Mucosa of stomach (tissue), 1 donor: ENCODE measurements at regions not wholly inside any gene's neighbourhood (a gene's known extent, or its start where the extent isn't known, plus 50 kb on each side); places are given as distances from the start of the nearest gene placed in this dataset.

ENCODE experiments used
- H3K27me3 ChIP-seq: one replicate; pipeline ENCODE4 v1.7.0; 2013; ENCODE audit warnings: mild to moderate bottlenecking, low read length; ENCODE audit not compliant: control insufficient read depth, insufficient read depth
- H3K36me3 ChIP-seq: one replicate; pipeline ENCODE4 v1.7.0; 2013; ENCODE audit warnings: low read length; ENCODE audit not compliant: control insufficient read depth, insufficient read depth
- H3K4me1 ChIP-seq: one replicate; pipeline ENCODE4 v1.7.0; 2013; ENCODE audit warnings: mild to moderate bottlenecking, low read length; ENCODE audit not compliant: control insufficient read depth, insufficient read depth
- H3K4me3 ChIP-seq: one replicate; pipeline ENCODE4 v1.7.0; 2013; ENCODE audit warnings: low read length
- H3K9ac ChIP-seq: one replicate; pipeline ENCODE4 v1.7.0; 2013; ENCODE audit warnings: mild to moderate bottlenecking, low read length, moderate library complexity
- H3K9me3 ChIP-seq: one replicate; pipeline ENCODE4 v1.7.0; 2013; ENCODE audit warnings: mild to moderate bottlenecking, low read length, moderate library complexity; ENCODE audit not compliant: control insufficient read depth
- donor health status: Pancreatic carcinoma.

DNA sequence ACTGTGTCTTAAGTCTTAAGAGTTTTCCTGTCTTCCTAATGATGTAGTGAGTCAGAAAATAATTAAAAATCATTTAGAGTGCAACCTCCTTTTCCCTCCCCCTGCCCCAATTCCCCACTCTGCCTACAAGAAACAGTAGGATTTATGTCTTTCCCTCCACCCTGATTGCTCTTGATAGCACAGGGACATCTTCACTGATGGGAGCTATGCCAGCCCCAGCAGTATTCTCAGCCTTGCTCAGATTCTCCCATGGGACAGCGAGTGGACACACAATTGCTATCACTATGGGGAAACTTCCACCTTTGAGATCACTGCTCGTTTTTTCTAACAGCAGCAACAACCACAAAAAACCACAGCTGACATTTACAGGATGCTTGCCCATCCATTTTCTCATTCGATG is 216.6 kb upstream of the PLXNA2 start:
- H3K9me3 ChIP-seq, result no peaks in the 10 kb centered on the region

DNA sequence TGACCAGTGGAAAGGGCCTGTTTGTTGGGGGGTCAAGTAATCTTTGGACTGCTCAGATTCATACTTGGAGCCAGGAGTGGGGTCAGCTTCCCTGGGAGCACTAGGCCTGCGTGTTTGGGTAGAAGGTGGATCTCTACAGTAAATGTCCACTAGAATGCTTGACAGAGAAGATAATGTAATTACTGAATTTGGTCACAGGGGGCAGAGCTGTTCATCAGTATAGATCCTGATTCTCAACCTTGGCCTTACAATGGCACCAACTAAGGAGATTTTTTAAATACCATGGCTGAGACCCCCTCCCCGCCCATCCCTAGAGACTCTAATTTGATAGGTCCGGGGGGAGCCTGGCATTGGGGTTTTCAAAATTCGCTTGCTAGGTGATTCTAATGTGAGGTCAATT is 217.5 kb upstream of the PLXNA2 start:
- Histone ChIP-seq H3K4me3 (no peak overlapping the region), H3K9ac (no peak overlapping the region), H3K9me3 (no peaks in the 10 kb centered on the region), H3K4me1 (no peaks in the 10 kb centered on the region), H3K36me3 (no peaks in the 10 kb centered on the region), H3K27me3 (no peaks in the 10 kb centered on the region)

More for the DNA sequence above, 216.6 kb upstream of the PLXNA2 start:
- H3K27me3 ChIP-seq, result no peaks in the 10 kb centered on the region
- no peaks in the 10 kb centered on the region for H3K36me3 ChIP-seq
- H3K4me1 ChIP-seq, result no peaks in the 10 kb centered on the region
- H3K4me3 ChIP-seq, result no peak overlapping the region
- H3K9ac ChIP-seq, result no peak overlapping the region

DNA sequence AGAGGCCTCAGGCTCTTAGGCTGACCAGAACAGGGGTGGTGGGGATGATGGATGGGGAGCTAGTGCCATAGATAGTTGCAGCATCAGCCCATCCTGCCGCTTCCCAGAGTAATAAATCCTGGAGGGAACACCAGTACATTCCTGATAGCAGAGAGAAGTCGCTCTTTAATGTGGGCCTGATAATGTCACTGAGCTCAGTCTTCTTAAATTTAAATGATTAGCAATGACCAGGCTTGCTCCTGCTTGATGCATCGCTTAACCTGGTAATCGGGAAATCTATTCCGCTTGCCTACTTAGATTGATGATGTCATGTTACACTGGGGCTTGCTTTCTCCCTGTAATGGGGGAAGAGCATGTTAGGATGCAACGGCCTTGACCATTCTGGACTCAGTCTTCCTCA is 218.6 kb upstream of the PLXNA2 start:
- H3K9me3 ChIP-seq, result no peaks in the 10 kb centered on the region
- no peaks in the 10 kb centered on the region for H3K36me3 ChIP-seq

DNA sequence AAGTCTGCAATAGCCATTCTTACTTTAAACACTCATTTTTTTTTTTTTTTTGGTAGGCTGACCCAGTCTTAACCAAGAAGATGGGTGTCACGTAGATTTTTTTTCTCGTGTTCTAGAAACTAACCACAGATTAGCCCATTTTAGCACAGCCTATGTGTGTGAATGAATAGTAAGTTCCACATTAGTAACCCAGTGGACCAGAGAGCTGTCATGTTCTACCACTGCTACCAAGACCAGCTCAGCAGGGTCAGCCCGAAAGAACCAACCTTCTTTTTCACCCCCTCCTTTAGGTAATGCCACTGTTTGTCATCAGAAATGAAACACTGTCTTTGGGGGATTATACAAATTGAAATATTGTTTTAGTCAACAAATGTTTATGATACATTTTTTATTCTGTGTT is 221.1 kb upstream of the PLXNA2 start:
- Histone ChIP-seq H3K9ac (no peak overlapping the region), H3K4me1 (no peaks in the 10 kb centered on the region), H3K27me3 (no peaks in the 10 kb centered on the region), H3K4me3 (no peak overlapping the region), H3K9me3 (no peaks in the 10 kb centered on the region), H3K36me3 (no peaks in the 10 kb centered on the region)

More for the DNA sequence above, 218.6 kb upstream of the PLXNA2 start:
- Histone ChIP-seq H3K9ac (no peak overlapping the region), H3K4me1 (no peaks in the 10 kb centered on the region), H3K27me3 (no peaks in the 10 kb centered on the region), H3K4me3 (no peak overlapping the region)

DNA sequence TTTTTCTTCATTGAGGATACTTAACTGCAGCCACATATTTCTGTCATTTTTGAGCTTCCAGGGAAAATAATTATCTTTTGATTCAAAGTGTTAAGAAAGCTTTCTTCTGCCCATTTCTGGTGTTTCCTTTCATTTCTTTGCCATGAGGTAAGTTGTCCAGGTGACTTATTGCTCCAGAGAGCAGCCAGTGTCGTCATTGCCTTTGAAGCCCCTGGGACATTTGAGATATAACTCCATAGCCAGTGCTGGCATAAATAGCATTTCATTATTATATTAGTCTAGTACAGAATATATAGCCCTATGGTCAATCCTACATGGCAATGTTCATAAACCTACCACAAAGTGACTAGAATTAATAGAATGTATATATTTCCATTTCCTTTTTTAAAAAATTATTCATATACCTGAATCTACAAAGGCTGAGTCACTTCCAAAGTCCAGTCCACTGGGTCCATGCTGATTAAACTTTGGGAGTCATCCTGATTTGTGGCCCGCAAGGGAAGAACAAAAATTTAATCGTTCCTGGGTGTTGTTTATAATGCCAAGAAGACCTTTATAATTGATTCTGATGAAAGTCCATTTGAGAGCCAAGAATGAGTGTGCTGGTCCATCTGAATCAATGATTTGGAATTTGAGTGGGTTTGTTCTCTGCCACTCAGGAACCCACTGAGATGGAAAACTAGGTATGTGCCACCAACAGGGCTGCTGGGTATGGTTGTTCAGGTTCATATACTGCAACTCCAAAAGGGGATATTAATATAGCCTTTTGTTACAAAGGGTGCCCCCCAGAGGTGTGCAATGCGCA is 221.8 kb upstream of the PLXNA2 start:
- Histone ChIP-seq H3K4me1 (no peaks in the 10 kb centered on the region), H3K9me3 (no peaks in the 10 kb centered on the region), H3K9ac (no peak overlapping the region), H3K27me3 (no peaks in the 10 kb centered on the region), H3K4me3 (no peak overlapping the region), H3K36me3 (no peaks in the 10 kb centered on the region)

DNA sequence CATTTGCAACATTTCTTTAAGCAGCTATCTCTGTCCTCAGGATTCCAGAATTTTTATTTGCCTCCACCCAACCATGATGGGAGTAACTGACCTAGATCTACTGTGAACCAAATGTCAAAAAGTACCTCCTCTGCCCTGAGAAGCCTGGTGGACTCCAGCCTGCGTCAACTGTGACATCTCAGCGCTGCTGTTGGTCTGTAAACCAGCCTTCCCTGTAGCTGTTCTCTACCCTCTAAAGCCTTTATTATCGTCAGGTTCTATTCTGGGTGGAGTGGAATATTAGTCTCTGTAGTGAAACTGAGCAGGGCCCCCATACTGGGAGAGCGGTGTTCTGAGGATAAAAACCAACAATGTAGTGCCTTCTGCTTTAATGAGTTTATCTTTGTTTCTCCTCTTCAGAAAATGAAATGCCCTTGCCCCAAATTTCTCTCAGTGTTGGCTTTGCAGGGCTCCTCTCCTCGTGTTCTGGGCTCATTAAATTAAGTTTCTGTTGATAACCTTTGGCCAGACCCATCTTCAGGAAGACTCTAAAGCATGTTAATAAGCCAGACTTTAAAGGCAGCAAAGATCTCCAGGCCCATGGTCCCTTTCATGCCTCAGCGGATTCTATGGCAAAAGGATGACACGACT is 223.1 kb upstream of the PLXNA2 start:
- no peaks in the 10 kb centered on the region for H3K36me3 ChIP-seq

DNA sequence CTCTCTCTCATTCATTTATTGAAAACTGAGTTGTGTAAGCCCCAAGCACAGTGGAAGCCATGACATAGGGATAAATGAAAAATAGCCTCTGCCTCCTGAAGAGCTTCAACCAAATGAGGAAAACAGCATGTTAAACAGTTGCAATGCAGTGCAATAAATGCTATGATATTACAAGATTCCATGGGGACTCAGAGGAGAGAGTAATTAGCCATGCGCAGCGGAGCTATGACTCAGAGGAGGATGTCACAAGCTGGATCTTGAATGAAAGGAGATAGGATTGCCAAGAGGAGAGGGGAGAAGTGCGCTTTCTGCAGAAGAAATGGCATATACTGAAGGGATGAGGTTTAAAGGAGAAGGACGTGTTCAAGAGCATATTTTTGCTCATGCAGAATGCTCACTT is 231.3 kb upstream of the PLXNA2 start:
- Histone ChIP-seq H3K4me1 (peaks cover 7% of the 10 kb centered on the region), H3K9ac (no peak overlapping the region), H3K4me3 (no peak overlapping the region), H3K36me3 (no peaks in the 10 kb centered on the region), H3K9me3 (no peaks in the 10 kb centered on the region), H3K27me3 (no peaks in the 10 kb centered on the region)

More for the DNA sequence above, 223.1 kb upstream of the PLXNA2 start:
- no peak overlapping the region for H3K4me3 ChIP-seq
- no peaks in the 10 kb centered on the region for H3K27me3 ChIP-seq
- H3K4me1 ChIP-seq, result no peaks in the 10 kb centered on the region
- no peak overlapping the region for H3K9ac ChIP-seq
- no peaks in the 10 kb centered on the region for H3K9me3 ChIP-seq

DNA sequence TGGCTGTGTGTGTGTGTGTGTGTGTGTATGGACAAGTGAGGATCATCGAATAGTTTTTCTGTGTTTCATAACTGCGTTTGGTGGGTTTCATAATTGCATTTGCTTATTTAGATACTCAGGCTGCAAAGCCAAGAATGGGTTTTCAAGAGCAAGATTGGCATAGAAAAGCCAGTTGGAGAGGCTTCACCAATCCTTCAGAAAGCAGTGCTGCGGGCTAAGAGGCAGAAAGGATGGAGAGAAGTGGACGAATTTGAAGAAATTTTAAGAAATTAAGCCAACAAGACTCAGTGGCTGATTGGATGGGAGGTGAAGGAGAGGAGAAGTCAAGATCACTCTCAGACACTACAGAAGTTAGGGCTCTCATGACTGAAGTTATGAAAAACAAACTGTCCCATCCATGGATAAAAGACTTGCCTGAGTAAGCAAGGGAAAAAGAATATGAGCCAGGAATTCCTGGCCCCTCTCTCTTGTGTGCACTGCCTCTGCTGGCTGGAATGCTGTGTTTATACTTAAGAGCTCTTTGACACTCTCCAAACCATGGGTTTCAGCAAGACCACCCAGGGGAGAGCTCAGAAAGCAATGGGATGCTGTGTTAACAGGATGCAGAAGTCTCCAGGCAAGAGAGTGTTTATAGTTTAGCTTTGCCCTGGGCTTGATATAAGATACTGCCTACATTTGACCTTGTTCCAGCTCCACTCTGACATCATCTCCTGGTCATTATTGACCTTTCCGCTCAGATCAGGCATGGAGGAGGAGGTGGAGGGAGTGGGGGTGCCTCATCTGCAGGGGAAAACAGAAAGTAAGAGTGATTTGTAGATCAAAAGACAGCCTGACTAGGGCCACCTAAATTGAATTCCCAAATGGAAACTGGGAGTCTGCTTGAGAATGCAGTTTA is 232.0 kb upstream of the PLXNA2 start:
- H3K27me3 ChIP-seq, result no peaks in the 10 kb centered on the region
- H3K4me1 ChIP-seq, result peaks cover 7% of the 10 kb centered on the region
- no peaks in the 10 kb centered on the region for H3K36me3 ChIP-seq
- H3K4me3 ChIP-seq, result no peak overlapping the region
- H3K9me3 ChIP-seq, result no peaks in the 10 kb centered on the region
- no peak overlapping the region for H3K9ac ChIP-seq

DNA sequence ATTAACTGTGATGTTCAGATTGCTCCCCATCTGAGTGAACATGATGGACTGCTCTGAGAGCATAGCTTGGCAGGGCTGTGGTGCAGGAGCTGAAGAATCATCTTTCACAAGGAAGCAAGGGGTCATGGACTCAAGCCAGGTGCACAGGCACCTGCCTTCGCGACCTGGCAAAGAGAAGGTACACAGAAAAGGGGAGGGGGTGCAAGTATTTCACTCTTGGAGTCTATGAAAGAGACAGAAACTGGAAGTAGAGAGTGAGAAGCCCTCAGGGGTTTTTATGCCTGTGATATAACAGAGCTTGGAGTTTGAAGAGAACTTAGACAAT is 232.6 kb upstream of the PLXNA2 start:
- no peak overlapping the region for H3K9ac ChIP-seq
- H3K4me1 ChIP-seq, result peaks cover 7% of the 10 kb centered on the region
- no peaks in the 10 kb centered on the region for H3K27me3 ChIP-seq
- H3K36me3 ChIP-seq, result no peaks in the 10 kb centered on the region
- H3K4me3 ChIP-seq, result no peak overlapping the region
- H3K9me3 ChIP-seq, result no peaks in the 10 kb centered on the region

DNA sequence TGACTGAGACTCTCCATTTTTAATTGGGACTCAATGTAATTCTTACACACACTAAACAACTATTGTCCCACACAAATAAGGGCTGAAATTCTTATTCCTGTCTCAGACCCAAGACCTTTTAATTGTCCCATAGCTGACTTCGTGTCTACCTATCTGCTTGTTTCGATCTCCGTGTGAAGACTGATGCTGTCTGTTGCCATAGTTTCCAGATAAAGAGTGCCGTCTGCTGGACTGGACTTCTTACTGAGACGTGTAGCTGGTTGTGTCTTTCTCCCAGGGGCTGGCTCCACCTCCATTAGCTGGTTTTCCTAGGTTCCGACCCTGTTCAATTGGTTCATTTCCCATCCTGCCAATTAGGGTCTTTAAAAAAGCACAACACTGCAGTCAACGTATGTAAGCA is 235.3 kb upstream of the PLXNA2 start:
- no peaks in the 10 kb centered on the region for H3K27me3 ChIP-seq
- H3K4me1 ChIP-seq, result peaks cover 7% of the 10 kb centered on the region
- H3K9ac ChIP-seq, result no peak overlapping the region
- H3K36me3 ChIP-seq, result no peaks in the 10 kb centered on the region
- H3K4me3 ChIP-seq, result no peak overlapping the region
- H3K9me3 ChIP-seq, result no peaks in the 10 kb centered on the region

DNA sequence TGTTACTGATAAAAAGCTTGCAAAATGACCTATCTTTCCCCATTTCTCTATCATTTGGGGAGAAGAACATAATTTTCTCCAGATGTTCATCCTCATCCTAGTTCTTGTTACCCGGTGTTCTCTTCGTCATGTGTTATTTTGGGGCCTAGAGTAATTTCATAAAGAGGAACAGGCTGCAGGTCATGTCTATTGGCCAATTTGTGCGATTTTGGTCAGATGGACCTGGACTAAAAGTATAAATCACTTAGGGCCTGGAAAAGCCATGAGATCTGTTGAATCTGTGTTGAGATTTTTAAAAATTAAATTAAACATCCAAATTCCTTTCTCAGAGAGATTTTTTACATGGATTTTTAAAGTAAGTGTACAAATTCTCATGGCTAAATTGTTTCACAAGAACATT is 241.3 kb upstream of the PLXNA2 start:
- Histone ChIP-seq H3K9ac (no peak overlapping the region), H3K4me3 (no peak overlapping the region), H3K27me3 (no peaks in the 10 kb centered on the region), H3K9me3 (no peaks in the 10 kb centered on the region), H3K36me3 (no peaks in the 10 kb centered on the region), H3K4me1 (no peaks in the 10 kb centered on the region)

DNA sequence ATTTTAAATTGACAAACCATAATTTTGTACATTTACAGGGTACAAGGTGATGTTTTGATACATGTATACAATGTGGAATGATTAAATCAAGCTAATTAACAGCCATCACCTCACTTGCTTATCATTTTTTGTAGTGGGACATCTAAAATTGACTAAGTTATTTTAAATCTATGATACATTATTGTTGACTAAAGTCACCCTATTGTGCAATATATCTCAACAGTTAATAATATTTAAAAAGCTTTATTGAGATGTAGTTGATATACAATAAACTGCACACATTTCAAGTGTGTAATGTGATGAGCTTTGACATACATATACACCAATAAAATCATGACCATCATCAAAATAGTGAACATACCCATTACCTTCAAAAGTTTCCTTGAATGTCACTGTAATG is 242.5 kb upstream of the PLXNA2 start:
- no peaks in the 10 kb centered on the region for H3K9me3 ChIP-seq
- H3K27me3 ChIP-seq, result no peaks in the 10 kb centered on the region
- H3K9ac ChIP-seq, result no peak overlapping the region
- H3K4me1 ChIP-seq, result no peaks in the 10 kb centered on the region
- H3K4me3 ChIP-seq, result no peak overlapping the region
- no peaks in the 10 kb centered on the region for H3K36me3 ChIP-seq
